Upper lobe of right lung (tissue), 1 donor: ENCODE measurements at regions not wholly inside any gene's neighbourhood (a gene's known extent, or its start where the extent isn't known, plus 50 kb on each side); places are given as distances from the start of the nearest gene placed in this dataset.

Source experiments
- ATAC-seq: fragments of 200-7000 bp; cut with Tn5 transposase; one replicate; pipeline ENCODE4 v1.9.1; 2020; ENCODE audit warnings: mild to moderate bottlenecking, moderate library complexity
- DNase-seq: peaks from one replicate; pipeline ENCODE4 v3.0.0-alpha.2; 2020
- H3K27ac ChIP-seq: fragments of 200-600 bp; one replicate; pipeline ENCODE4 v1.8.0; 2022
- H3K27me3 ChIP-seq: fragments of 200-600 bp; one replicate; pipeline ENCODE4 v1.8.0; 2022; ENCODE audit warnings: mild to moderate bottlenecking
- H3K36me3 ChIP-seq: fragments of 200-600 bp; one replicate; pipeline ENCODE4 v1.8.0; 2022
- H3K4me1 ChIP-seq: fragments of 200-600 bp; one replicate; pipeline ENCODE4 v1.8.0; 2022
- H3K4me3 ChIP-seq: fragments of 200-600 bp; one replicate; pipeline ENCODE4 v1.8.0; 2022; ENCODE audit warnings: mild to moderate bottlenecking
- H3K9me3 ChIP-seq: fragments of 200-600 bp; one replicate; pipeline ENCODE4 v1.8.0; 2022
- intact Hi-C: fragments of 100-400 bp; cut with DNase I; formaldehyde crosslinking; loops from one replicate; pipeline ENCODE4 v1.11.0; 2022
- TF ChIP-seq, protein P1 (sequence below): fragments of 200-600 bp; IDR thresholded peaks from one replicate; pipeline ENCODE4 v1.8.0; 2022; ENCODE audit warnings: antibody characterized with exemption
- donor health status: DM: no; HTN: yes; CAD: no; lungs with severe emphysema.

DNA sequence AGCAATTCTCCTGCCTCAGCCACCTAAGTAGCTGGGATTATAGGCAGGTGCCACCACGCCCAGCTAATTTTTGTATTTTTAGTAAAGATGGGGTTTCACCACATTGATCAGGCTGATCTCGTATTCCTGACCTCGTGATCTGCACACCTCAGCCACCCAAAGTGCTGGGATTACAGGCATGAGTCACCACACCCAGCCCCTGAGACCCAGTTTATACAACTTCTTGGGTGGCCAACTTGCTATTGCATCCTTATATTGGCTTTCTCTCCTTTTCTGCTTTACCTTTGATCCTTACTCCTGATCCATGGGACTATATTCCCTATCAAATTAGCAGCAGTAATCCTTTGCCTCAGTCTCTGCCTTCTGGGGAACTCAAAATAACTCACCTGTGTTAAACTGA, 659.1 kb downstream of the PRELID2 start:
- Histone ChIP-seq H3K4me3 (no peak overlapping the region), H3K4me1 (no peaks in the 10 kb centered on the region), H3K27me3 (no peaks in the 10 kb centered on the region), H3K27ac (no peak overlapping the region), H3K36me3 (no peaks in the 10 kb centered on the region), H3K9me3 (no peaks in the 10 kb centered on the region)
- ATAC-seq (no peak), DNase-seq (no peak)
- TF ChIP-seq, protein P1, sequence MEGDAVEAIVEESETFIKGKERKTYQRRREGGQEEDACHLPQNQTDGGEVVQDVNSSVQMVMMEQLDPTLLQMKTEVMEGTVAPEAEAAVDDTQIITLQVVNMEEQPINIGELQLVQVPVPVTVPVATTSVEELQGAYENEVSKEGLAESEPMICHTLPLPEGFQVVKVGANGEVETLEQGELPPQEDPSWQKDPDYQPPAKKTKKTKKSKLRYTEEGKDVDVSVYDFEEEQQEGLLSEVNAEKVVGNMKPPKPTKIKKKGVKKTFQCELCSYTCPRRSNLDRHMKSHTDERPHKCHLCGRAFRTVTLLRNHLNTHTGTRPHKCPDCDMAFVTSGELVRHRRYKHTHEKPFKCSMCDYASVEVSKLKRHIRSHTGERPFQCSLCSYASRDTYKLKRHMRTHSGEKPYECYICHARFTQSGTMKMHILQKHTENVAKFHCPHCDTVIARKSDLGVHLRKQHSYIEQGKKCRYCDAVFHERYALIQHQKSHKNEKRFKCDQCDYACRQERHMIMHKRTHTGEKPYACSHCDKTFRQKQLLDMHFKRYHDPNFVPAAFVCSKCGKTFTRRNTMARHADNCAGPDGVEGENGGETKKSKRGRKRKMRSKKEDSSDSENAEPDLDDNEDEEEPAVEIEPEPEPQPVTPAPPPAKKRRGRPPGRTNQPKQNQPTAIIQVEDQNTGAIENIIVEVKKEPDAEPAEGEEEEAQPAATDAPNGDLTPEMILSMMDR = no peak
- intact Hi-C loops = no loop called here

DNA sequence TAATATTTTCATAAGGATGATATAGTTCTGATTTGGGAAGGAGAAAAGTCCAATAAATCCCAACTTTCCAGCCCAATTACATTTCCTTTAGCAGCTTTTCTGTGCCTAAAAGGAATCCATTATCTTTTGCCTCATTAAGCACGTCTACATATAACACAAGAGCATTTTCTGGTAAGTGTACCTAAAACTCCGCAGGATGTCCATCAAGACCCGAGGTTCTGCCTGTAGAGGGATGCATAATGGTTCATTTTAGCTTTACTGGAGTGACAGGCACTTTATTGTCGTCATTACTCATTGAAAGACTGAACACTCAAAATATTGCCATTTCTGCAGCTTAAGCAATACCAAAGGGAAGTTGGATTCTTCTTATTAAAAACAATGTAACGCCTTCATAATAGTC, 669.0 kb downstream of the PRELID2 start:
- TF ChIP-seq, protein P1 = no peak
- Histone ChIP-seq H3K27ac (no peak overlapping the region), H3K9me3 (no peaks in the 10 kb centered on the region), H3K27me3 (no peaks in the 10 kb centered on the region), H3K4me3 (no peak overlapping the region), H3K36me3 (no peaks in the 10 kb centered on the region), H3K4me1 (no peaks in the 10 kb centered on the region)
- intact Hi-C loops = no loop called here
- no peak for DNase-seq
- no peak for ATAC-seq

DNA sequence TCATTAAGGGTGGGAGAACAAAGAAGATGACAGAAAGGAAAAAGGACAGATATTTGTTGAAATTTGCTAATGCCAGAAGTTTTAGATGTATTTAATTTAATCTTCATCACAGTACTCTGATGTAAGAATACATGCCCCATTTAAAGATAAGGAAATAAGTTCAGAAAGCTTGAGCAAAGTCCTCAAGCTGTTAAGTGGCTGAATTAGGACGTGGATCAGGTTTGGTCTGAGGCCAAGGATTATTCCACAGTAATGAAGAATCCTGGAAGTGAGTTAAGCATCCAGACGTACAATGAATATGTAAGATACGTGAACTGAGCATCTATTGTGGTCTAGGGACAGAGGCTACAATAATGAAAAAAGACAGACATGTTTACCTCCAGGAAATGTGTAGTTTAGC, 671.3 kb downstream of the PRELID2 start:
- DNase-seq = no peak
- Histone ChIP-seq H3K9me3 (no peaks in the 10 kb centered on the region), H3K4me1 (no peaks in the 10 kb centered on the region), H3K4me3 (no peak overlapping the region), H3K27me3 (no peaks in the 10 kb centered on the region), H3K27ac (no peak overlapping the region), H3K36me3 (no peaks in the 10 kb centered on the region)
- no peak for ATAC-seq
- TF ChIP-seq, protein P1 = no peak
- intact Hi-C loops = no loop called here

DNA sequence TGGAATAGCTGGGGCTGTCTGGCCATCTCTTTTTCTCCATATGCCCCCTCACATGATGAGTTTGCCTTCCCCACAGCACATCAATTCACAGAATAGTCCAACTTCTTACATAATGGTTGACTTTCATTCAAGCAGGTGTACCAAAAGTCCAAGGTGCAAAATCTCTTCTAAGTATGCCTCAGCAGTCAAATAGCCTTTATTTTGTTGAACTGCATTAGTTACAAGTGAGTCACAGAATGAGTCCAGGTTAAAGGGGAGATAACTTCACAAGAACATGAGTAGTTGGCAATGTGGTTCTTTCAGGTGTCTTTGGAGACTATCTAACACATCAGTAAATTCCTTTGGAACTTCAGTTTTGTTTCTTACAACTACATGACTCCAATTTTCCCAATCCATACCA, 672.5 kb downstream of the PRELID2 start:
- DNase-seq (no peak), ATAC-seq (no peak)
- H3K4me1 ChIP-seq = no peaks in the 10 kb centered on the region
- no peaks in the 10 kb centered on the region for H3K9me3 ChIP-seq
- intact Hi-C loops = no loop called here
- no peak overlapping the region for H3K27ac ChIP-seq
- no peaks in the 10 kb centered on the region for H3K27me3 ChIP-seq
- no peaks in the 10 kb centered on the region for H3K36me3 ChIP-seq
- H3K4me3 ChIP-seq = no peak overlapping the region
- TF ChIP-seq, protein P1 = no peak

DNA sequence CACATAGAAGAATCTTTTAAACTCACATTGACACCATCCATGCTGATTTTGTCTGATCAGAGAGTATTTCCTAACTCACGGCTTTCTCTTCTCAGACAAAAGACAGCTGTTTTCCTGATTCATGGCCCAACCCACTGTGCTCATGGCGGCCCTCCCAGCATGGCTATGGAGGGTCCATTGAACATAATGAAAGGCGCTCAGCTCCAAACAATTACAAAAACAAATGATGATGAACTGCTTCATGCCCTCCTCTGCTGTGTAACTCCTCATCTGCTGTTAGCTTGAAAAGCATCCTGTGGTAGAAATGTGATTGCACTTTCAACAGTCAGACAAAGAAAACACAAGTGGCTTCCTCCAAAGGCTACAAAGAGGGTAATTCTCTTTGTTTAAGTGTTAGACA, 673.8 kb downstream of the PRELID2 start:
- intact Hi-C loops = no loop called here
- H3K27me3 ChIP-seq = no peaks in the 10 kb centered on the region
- no peaks in the 10 kb centered on the region for H3K4me1 ChIP-seq
- no peaks in the 10 kb centered on the region for H3K9me3 ChIP-seq
- ATAC-seq = no peak
- no peak for DNase-seq
- H3K36me3 ChIP-seq = no peaks in the 10 kb centered on the region
- TF ChIP-seq, protein P1 = no peak
- no peak overlapping the region for H3K27ac ChIP-seq
- no peak overlapping the region for H3K4me3 ChIP-seq

DNA sequence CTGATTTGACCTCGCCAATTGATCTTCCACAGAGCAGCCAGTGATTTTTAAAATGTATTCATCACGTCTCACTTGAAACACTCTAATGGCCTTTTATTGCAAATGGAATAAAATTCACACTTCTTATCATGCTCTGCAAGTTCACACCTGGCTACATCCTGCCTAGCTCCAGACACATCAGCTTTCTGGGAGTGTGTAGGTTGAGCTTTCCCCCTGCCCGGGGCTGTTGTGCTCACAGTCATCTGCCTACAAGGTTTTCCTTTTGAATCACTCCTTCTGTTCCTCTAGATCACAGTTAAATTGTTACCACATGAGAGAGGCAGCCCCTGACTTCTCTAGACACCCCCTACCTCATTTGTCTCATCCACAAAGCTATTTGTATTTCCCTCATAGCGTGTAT, 674.5 kb downstream of the PRELID2 start:
- no peak overlapping the region for H3K4me3 ChIP-seq
- TF ChIP-seq, protein P1 = no peak
- no peaks in the 10 kb centered on the region for H3K27me3 ChIP-seq
- H3K27ac ChIP-seq = no peak overlapping the region
- H3K9me3 ChIP-seq = no peaks in the 10 kb centered on the region
- ATAC-seq = no peak
- H3K36me3 ChIP-seq = no peaks in the 10 kb centered on the region
- DNase-seq = no peak
- intact Hi-C loops = no loop called here
- no peaks in the 10 kb centered on the region for H3K4me1 ChIP-seq
